HG02763 (cell line): ENCODE measurements at regions not wholly inside any gene's neighbourhood (a gene's known extent, or its start where the extent isn't known, plus 50 kb on each side); places are given as distances from the start of the nearest gene placed in this dataset.
"Not testable (repeated sequence)": the region's sequence is repeated elsewhere in the genome, so short reads cannot be mapped to it uniquely, and the experiment has no call there.

Experiments
- ATAC-seq: cut with Tn5 transposase; IDR thresholded peaks from one replicate; pipeline ENCODE4 v1.9.1; 2021; ENCODE audit warnings: mild to moderate bottlenecking, moderate library complexity; ENCODE audit not compliant: unreplicated experiment

DNA sequence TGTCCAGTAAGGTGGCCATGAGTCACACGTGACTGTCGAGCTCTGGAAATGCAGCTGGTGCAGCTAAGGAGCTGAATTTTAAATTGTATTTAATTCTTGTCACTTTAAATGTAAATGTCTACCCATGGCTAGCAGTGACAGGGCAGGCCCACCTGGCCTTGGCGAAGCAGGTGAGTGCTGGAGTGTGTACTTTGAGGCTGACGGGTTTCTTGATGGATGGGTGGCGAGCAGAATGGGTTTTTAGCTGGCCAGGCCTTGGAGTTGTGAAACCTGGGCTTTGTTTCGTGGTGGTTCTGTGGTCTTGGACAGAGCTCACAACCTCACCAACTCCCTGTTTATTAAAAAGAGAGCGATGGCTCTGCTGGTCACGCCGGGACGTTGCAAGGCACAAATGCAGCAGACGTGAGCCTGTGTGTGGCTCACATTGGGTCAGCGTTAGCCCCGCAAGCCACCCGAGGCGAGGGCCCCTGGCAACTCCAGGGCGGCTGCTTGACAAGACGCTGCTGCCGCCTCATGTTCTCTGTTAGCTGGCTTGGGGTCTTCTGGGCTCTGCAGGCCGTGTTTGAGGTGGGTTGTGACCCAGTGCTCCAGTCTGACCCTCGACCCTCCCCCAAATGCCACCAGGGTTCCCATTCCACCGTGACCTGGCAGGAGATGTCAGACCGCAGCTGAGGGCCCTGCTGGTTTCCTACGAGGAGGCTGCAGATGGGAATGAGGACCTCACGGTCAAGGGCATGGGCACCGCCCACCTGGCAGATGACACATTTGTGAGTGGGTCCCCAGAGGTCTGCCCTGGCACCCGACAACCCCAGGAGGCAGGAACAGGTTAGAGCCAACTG lies 184.1 kb upstream of the ZNF469 start:
- not testable (repeated sequence) for ATAC-seq

DNA sequence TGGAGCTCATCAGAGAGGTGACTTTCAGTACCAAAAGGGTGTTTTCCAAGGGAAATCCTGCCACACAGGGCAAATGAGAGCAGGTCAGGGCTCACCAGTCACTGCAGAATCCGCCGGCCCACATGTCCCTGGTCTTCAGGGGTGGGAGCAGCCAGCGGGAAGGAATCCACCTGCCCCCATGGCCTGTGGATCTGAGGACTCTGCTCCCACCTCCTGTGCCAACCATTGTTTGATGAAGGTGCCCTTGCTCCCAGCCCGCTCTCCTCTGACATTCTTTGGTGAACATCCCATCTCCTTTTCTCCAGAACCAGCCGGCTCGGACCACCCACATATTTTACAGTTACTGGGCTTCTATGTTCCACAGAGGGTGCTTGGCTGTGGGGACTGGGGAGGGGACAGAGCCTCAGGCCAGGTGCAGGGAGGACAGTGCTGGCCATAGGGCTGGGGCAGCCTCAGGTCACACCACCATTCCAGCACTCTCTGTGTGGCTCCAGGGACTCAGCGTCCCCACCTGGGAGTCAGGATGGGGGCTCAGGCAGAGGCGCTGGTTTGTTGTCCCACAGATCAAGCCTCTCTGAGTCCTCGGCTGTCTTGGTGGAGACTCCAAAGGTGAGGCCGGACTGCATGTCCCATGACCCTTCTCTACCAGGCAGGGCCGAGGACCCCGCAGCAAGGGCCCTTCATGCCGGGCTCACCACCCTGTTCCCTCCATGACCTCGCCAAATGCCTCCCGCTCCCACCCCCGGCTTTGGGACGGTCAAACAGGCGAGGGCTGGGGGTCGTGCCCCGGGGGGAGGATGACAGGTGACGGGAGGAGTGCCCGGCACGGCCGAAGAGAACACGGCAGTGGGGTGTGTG lies 183.2 kb upstream of the ZNF469 start:
- not testable (repeated sequence) for ATAC-seq

- not testable (repeated sequence) for ATAC-seq
These were observed 182.4 kb upstream of the ZNF469 start for GRCh38 chr16:88200154-88200895.

GRCh38 chr16:88200896-88201185 lies 181.9 kb upstream of the ZNF469 start:
- no peak for ATAC-seq

- ATAC-seq: not testable (repeated sequence)
These were observed 181.1 kb upstream of the ZNF469 start for GRCh38 chr16:88201611-88202010.

GRCh38 chr16:88202207-88202745 lies 180.5 kb upstream of the ZNF469 start:
- ATAC-seq: no peak

DNA sequence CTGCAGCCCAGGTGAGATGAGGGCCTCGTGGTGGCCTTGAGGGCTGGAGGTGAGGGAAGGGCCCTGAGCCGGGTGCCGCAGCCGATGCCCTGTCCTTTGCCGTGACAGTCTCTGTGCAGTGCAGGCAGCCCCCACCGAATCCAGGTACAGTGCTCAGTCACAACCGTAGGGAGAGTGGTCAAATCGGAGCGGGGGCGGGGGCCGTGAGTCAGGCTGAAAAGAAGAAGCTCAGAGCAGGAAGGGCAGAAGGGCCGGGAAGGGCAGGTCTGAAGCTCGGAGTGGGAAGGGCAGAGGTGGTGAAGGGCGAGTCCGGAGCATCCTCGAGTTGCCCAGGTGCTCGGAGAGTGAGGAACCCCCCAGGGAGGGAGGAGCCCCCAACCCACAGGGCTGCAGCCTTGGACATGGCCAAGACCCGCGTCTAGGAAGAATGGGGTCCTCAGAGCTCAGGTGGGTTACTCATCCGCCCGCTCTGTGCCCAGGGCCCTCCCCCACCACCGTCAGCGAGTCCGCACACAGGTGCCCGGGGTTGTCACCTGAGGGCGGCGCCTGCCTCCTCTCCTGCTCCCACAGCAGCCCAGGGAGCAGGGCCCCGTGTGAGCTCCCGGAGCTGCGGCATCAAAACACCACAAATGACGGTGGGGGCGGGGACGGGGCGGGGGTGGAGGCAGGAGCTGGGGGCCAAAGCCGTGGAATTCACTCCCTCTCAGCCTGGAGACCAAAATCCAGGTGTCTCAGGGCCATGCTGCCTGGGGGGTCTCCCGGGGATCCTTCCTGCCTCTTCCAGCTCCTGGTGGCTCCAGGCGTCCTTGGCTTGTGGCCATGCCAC lies 179.7 kb upstream of the ZNF469 start:
- ATAC-seq: not testable (repeated sequence)

- not testable (repeated sequence) for ATAC-seq
These were observed 178.3 kb upstream of the ZNF469 start for GRCh38 chr16:88204131-88205110.

GRCh38 chr16:88205482-88205881 lies 177.3 kb upstream of the ZNF469 start:
- ATAC-seq: not testable (repeated sequence)

DNA sequence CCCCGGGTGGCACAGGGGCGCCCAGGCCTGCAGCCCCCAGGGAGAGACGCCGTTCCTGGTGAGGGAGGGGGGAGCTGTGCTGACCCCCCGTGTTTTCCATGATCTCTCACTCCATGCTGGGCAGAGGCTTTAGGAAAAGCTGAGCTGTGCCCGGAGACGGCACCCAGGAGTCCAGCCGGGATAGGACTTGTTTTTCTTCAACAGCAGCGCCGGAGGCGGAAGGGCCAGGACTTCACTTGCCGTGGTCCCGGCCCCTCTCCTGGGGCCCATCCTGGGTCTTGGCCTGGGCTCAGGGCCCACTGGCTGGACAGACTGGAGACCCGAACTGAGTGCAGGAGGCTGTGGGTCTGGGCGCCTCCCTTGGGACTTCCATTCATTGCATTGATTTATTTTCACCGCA lies 176.8 kb upstream of the ZNF469 start:
- ATAC-seq: not testable (repeated sequence)

DNA sequence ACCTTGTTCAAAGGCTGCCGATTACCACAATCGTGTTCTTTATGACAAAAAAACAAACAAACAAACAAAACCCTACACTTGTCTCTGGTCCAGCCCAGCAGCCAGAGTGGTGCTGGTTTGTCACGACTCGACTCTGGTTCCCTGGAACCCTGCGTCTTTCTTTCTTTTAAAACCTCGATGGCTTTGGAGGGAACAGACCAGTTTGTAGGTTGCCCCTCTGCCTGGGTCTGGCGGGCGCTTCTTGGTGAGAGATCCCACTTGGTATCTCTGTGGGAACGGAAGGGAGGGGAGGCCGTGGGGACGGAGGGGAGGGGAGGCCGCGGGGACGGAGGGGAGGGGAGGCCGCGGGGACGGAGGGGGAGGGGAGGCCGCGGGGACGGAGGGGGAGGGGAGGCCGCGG lies 176.2 kb upstream of the ZNF469 start:
- not testable (repeated sequence) for ATAC-seq

GRCh38 chr16:88208112-88208511 lies 174.6 kb upstream of the ZNF469 start:
- no peak for ATAC-seq

GRCh38 chr16:88208776-88209175 lies 174.0 kb upstream of the ZNF469 start:
- not testable (repeated sequence) for ATAC-seq

GRCh38 chr16:88209579-88209978 lies 173.2 kb upstream of the ZNF469 start:
- ATAC-seq: not testable (repeated sequence)

DNA sequence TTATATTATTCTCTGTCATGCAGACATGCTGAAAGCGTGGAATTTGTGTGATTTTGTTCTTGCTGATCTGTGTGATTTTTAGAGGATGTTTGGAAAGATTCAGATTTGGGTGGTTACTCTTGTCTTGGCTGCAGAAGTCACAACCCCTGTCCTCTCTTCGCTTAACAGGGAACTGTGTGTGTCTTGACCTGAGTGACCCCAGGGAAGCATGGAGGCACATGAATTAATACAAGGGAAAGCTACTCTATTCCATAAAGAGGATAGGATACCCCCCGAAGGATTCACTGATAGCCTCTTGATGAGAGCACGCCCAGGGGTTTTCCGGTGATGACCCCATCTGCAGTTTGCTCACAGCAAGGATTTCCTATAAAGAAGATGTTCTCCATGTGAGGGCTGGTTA lies 168.8 kb upstream of the ZNF469 start:
- not testable (repeated sequence) for ATAC-seq

- ATAC-seq: not testable (repeated sequence)
These were observed 161.6 kb upstream of the ZNF469 start for GRCh38 chr16:88221001-88221761.

GRCh38 chr16:88223696-88224095 lies 159.1 kb upstream of the ZNF469 start:
- ATAC-seq: not testable (repeated sequence)
